T-helper 1 cell (primary cell): ENCODE measurements at regions not wholly inside any gene's neighbourhood (a gene's known extent, or its start where the extent isn't known, plus 50 kb on each side); places are given as distances from the start of the nearest gene placed in this dataset.

Source experiments
- DNase-seq, 5 donors: peaks; one replicate each; pipeline ENCODE4 v3.0.0-alpha.2; 2012 to 2020

GRCh38 chr20:4556781-4557180 lies 129.5 kb upstream of the PRNP start:
- DNase-seq = no peak

- DNase-seq = no peak
Observed at GRCh38 chr20:4555188-4555890, 130.9 kb upstream of the PRNP start.

- no peak for DNase-seq
Observed at GRCh38 chr20:4554346-4554745, 131.9 kb upstream of the PRNP start.

- DNase-seq = no peak
Observed at GRCh38 chr20:4552075-4552640, 134.1 kb upstream of the PRNP start.

- DNase-seq = no peak
Observed at GRCh38 chr20:4550740-4551139, 135.5 kb upstream of the PRNP start.

GRCh38 chr20:4549711-4550259 lies 136.5 kb upstream of the PRNP start:
- DNase-seq = no peak

GRCh38 chr20:4548552-4548951 lies 137.7 kb upstream of the PRNP start:
- DNase-seq = no peak

GRCh38 chr20:4546786-4547185 lies 139.5 kb upstream of the PRNP start:
- no peak for DNase-seq

GRCh38 chr20:4546342-4546741 lies 139.9 kb upstream of the PRNP start:
- no peak for DNase-seq

- no peak for DNase-seq
Observed at GRCh38 chr20:4545526-4545925, 140.7 kb upstream of the PRNP start.

GRCh38 chr20:4544765-4545164 lies 141.5 kb upstream of the PRNP start:
- DNase-seq = no peak

GRCh38 chr20:4542270-4542669 lies 144.0 kb upstream of the PRNP start:
- DNase-seq = no peak

- no peak for DNase-seq
Observed at GRCh38 chr20:4534315-4534714, 151.9 kb upstream of the PRNP start.

- DNase-seq = no peak
Observed at GRCh38 chr20:4533368-4534133, 152.7 kb upstream of the PRNP start.

- no peak for DNase-seq
Observed at GRCh38 chr20:4532772-4533171, 153.5 kb upstream of the PRNP start.

GRCh38 chr20:4524792-4525191 lies 161.5 kb upstream of the PRNP start:
- no peak for DNase-seq

GRCh38 chr20:4524307-4524706 lies 161.9 kb upstream of the PRNP start:
- DNase-seq = no peak

- DNase-seq = no peak
Observed at GRCh38 chr20:4522310-4522709, 163.9 kb upstream of the PRNP start.

GRCh38 chr20:4521170-4521968 lies 164.9 kb upstream of the PRNP start:
- DNase-seq = no peak

GRCh38 chr20:4519534-4519933 lies 166.7 kb upstream of the PRNP start:
- peak in 1 of 5 donors; percentile 36 for DNase-seq

- no peak for DNase-seq
Observed at GRCh38 chr20:4516876-4517275, 169.4 kb upstream of the PRNP start.

- no peak for DNase-seq
Observed at GRCh38 chr20:4513720-4514119, 172.5 kb upstream of the PRNP start.
